Fibroblast of lung (primary cell): ENCODE measurements at regions not wholly inside any gene's neighbourhood (a gene's known extent, or its start where the extent isn't known, plus 50 kb on each side); places are given as distances from the start of the nearest gene placed in this dataset.
A peak's percentile ranks its signal among the peaks of the same experiment; 100 is the strongest.

Experiments used
- DNase-seq, 2 donors: peaks; one replicate each; pipeline versions ENCODE4 v3.0.0 to v3.0.0-alpha.2; 2010; ENCODE audit warnings: low read depth in 2 of 2
- H2AFZ ChIP-seq: 2 replicates; pipeline ENCODE4 v1.5.1; 2012; ENCODE audit warnings: low read length, control low read depth, inconsistent platforms
- H3K27ac ChIP-seq: 2 replicates; pipeline ENCODE4 v1.5.1; 2011; ENCODE audit warnings: low read length, control low read depth; ENCODE audit not compliant: insufficient read depth
- H3K27me3 ChIP-seq: 2 replicates; pipeline ENCODE4 v1.5.1; 2011; ENCODE audit warnings: mild to moderate bottlenecking, low read length; ENCODE audit not compliant: control insufficient read depth, insufficient read depth
- H3K36me3 ChIP-seq: 2 replicates; pipeline ENCODE4 v1.5.1; 2011; ENCODE audit warnings: low read length; ENCODE audit not compliant: control insufficient read depth, insufficient read depth
- H3K4me1 ChIP-seq: 2 replicates; pipeline ENCODE4 v1.5.1; 2011; ENCODE audit warnings: low read length; ENCODE audit not compliant: control insufficient read depth, insufficient read depth; ENCODE audit errors: extremely low read depth
- H3K4me2 ChIP-seq: 2 replicates; pipeline ENCODE4 v1.5.1; 2011; ENCODE audit warnings: low read length, control low read depth; ENCODE audit not compliant: insufficient read depth; ENCODE audit errors: extremely low read depth
- H3K4me3 ChIP-seq, 4 experiments: fragments of 200-600 bp in 1 of 4; sonication (generic) in 1 of 4; replicated peaks in 1 of 4; 2 replicates each; pipeline ENCODE4 v1.5.1; 2011 to 2016; ENCODE audit warnings: low read length in 4 of 4, low read depth in 3 of 4, mild to moderate bottlenecking in 3 of 4, control low read depth in 2 of 4, inconsistent platforms in 1 of 4, mixed read lengths in 1 of 4; ENCODE audit not compliant: insufficient read depth in 1 of 4; ENCODE audit errors: control extremely low read depth in 1 of 4
- H3K79me2 ChIP-seq: 2 replicates; pipeline ENCODE4 v1.5.1; 2012; ENCODE audit warnings: mild to moderate bottlenecking, low read length, inconsistent platforms; ENCODE audit not compliant: control insufficient read depth, insufficient read depth
- H3K9ac ChIP-seq: 2 replicates; pipeline ENCODE4 v1.5.1; 2011; ENCODE audit warnings: mild to moderate bottlenecking, low read length, control low read depth; ENCODE audit not compliant: insufficient read depth
- H3K9me3 ChIP-seq: 2 replicates; pipeline ENCODE4 v1.5.1; 2012; ENCODE audit warnings: low read depth, low read length; ENCODE audit not compliant: control insufficient read depth, insufficient read depth
- H4K20me1 ChIP-seq: 2 replicates; pipeline ENCODE4 v1.5.1; 2011; ENCODE audit warnings: low read length; ENCODE audit not compliant: control insufficient read depth, insufficient read depth; ENCODE audit errors: extremely low read depth
- EZH2 ChIP-seq: IDR thresholded peaks from 2 replicates; pipeline ENCODE4 v1.5.1; 2012; ENCODE audit warnings: low read length, control low read depth, mild to moderate bottlenecking; ENCODE audit errors: missing control alignments
- TF ChIP-seq, protein P1 (sequence below), 2 donors: IDR thresholded peaks in 1 of 2; conservative IDR thresholded peaks in 1 of 2; 1 replicate in 1 of 2; 2 replicates in 1 of 2; pipeline ENCODE4 v1.5.1; 2011 to 2012; ENCODE audit warnings: low read length in 2 of 2, control low read depth in 1 of 2, inconsistent platforms in 1 of 2, low read depth in 1 of 2, mild to moderate bottlenecking in 1 of 2

GRCh38 chr10:105691811-105692210 lies 1050.7 kb downstream of the SORCS3 start:
- TF ChIP-seq, protein P1, sequence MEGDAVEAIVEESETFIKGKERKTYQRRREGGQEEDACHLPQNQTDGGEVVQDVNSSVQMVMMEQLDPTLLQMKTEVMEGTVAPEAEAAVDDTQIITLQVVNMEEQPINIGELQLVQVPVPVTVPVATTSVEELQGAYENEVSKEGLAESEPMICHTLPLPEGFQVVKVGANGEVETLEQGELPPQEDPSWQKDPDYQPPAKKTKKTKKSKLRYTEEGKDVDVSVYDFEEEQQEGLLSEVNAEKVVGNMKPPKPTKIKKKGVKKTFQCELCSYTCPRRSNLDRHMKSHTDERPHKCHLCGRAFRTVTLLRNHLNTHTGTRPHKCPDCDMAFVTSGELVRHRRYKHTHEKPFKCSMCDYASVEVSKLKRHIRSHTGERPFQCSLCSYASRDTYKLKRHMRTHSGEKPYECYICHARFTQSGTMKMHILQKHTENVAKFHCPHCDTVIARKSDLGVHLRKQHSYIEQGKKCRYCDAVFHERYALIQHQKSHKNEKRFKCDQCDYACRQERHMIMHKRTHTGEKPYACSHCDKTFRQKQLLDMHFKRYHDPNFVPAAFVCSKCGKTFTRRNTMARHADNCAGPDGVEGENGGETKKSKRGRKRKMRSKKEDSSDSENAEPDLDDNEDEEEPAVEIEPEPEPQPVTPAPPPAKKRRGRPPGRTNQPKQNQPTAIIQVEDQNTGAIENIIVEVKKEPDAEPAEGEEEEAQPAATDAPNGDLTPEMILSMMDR (conservative IDR thresholded peaks at IDR 0.05 in 1 of 2, IDR thresholded peaks at IDR 0.05 in 1 of 2; ENCODE audit: low read depth in 1 of 2, low read length in 2 of 2) = no peak
- no peak overlapping the region for H3K4me2 ChIP-seq
- H3K4me3 ChIP-seq = no peak overlapping the region
- DNase-seq = peak in 1 of 2 donors; percentile 12
- H3K4me1 ChIP-seq = no peaks in the 10 kb centered on the region
- H3K36me3 ChIP-seq = no peaks in the 10 kb centered on the region
- H3K79me2 ChIP-seq = no peaks in the 10 kb centered on the region
- no peak overlapping the region for H2AFZ ChIP-seq
- H3K27me3 ChIP-seq = no peaks in the 10 kb centered on the region
- no peaks in the 10 kb centered on the region for H3K9me3 ChIP-seq
- H4K20me1 ChIP-seq = no peaks in the 10 kb centered on the region
- no peak overlapping the region for H3K27ac ChIP-seq
- no peak overlapping the region for H3K9ac ChIP-seq

- Histone ChIP-seq H3K4me3 (no peak overlapping the region), H3K36me3 (no peaks in the 10 kb centered on the region), H3K27ac (no peak overlapping the region), H3K79me2 (no peaks in the 10 kb centered on the region), H4K20me1 (no peaks in the 10 kb centered on the region), H3K4me2 (no peak overlapping the region), H3K9me3 (no peaks in the 10 kb centered on the region), H3K27me3 (no peaks in the 10 kb centered on the region), H3K4me1 (no peaks in the 10 kb centered on the region), H3K9ac (no peak overlapping the region), H2AFZ (no peak overlapping the region)
- no peak for TF ChIP-seq EZH2
- TF ChIP-seq, protein P1 (conservative IDR thresholded peaks at IDR 0.05 in 1 of 2, IDR thresholded peaks at IDR 0.05 in 1 of 2; ENCODE audit: low read depth in 1 of 2, low read length in 2 of 2) = no peak
- DNase-seq = no peak
Observed at GRCh38 chr10:105682911-105683310, 1041.8 kb downstream of the SORCS3 start.

DNA sequence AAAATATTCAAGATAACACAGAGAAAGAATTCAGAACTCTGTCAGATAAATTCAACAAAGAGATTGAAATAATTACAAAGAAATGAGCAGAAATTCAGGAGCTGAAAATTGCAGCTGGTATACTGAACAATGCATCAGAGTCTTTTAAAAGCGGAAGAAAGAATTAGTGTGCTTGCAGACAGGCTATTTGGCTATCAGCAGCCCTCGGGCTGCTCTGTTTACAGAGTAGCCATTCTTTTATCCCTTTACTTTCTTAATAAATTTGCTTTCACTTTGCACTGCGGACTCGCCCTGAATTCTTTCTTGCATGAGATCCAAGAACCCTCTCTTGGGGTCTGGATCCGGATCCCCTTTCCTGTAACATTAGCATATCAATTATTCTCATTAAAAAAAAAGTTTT lies 1040.0 kb downstream of the SORCS3 start:
- H3K9ac ChIP-seq = no peak overlapping the region
- no peak overlapping the region for H3K4me3 ChIP-seq
- DNase-seq = peak in 1 of 2 donors; percentile 19
- no peaks in the 10 kb centered on the region for H3K27me3 ChIP-seq
- TF ChIP-seq EZH2 = no peak
- TF ChIP-seq, protein P1 (conservative IDR thresholded peaks at IDR 0.05 in 1 of 2, IDR thresholded peaks at IDR 0.05 in 1 of 2; ENCODE audit: low read depth in 1 of 2, low read length in 2 of 2) = no peak
- no peaks in the 10 kb centered on the region for H3K79me2 ChIP-seq
- no peak overlapping the region for H3K27ac ChIP-seq
- no peaks in the 10 kb centered on the region for H3K9me3 ChIP-seq
- no peaks in the 10 kb centered on the region for H4K20me1 ChIP-seq
- H2AFZ ChIP-seq = no peak overlapping the region
- no peak overlapping the region for H3K4me2 ChIP-seq
- H3K36me3 ChIP-seq = no peaks in the 10 kb centered on the region
- no peaks in the 10 kb centered on the region for H3K4me1 ChIP-seq
